B cell (primary cell): ENCODE measurements at regions not wholly inside any gene's neighbourhood (a gene's known extent, or its start where the extent isn't known, plus 50 kb on each side); places are given as distances from the start of the nearest gene placed in this dataset.
"Not testable (repeated sequence)": the region's sequence is repeated elsewhere in the genome, so short reads cannot be mapped to it uniquely, and the experiment has no call there.

Experiments used
- ATAC-seq: fragments of 200-7000 bp; cut with Tn5 transposase; one replicate; pipeline ENCODE4 v1.10.0; 2021; ENCODE audit warnings: low read depth, mild to moderate bottlenecking, moderate number of reproducible peaks, moderate library complexity
- CTCF ChIA-PET: fragments of 350-600 bp; sonication (Branson Sonifier 250); formaldehyde crosslinking; loops from one replicate; lab custom pipeline; 2021; ENCODE audit warnings: antibody characterized with exemption, inconsistent platforms; lab: Charles Lee
- POLR2A ChIA-PET: fragments of 350-600 bp; sonication (Branson Sonifier 250); formaldehyde crosslinking; loops from one replicate; lab custom pipeline; 2021; ENCODE audit warnings: antibody characterized with exemption; lab: Charles Lee
- DNase-seq: peaks from one replicate; pipeline ENCODE4 v3.0.0; 2013
- H2AFZ ChIP-seq: 2 replicates; pipeline ENCODE4 v1.6.1; 2012; ENCODE audit warnings: mild to moderate bottlenecking, low read depth, low read length; ENCODE audit not compliant: insufficient read depth, poor library complexity, severe bottlenecking
- H3K27ac ChIP-seq, 2 donors: 1 replicate in 1 of 2; 2 replicates in 1 of 2; pipeline ENCODE4 v1.5.1; 2012 to 2013; ENCODE audit warnings: low read length in 2 of 2, mild to moderate bottlenecking in 2 of 2, moderate library complexity in 1 of 2
- H3K27me3 ChIP-seq, 4 experiments: fragments of 200-600 bp in 1 of 4; sonication (generic) in 1 of 4; replicated peaks in 1 of 4; 1 replicate in 2 of 4; 2 replicates in 2 of 4; pipeline versions ENCODE4 v1.6.1 to v1.7.0; 2013 to 2016; ENCODE audit warnings: low read length in 3 of 4, mild to moderate bottlenecking in 2 of 4, mixed read lengths in 1 of 4, moderate library complexity in 1 of 4; ENCODE audit not compliant: insufficient read depth in 4 of 4, control insufficient read depth in 3 of 4; ENCODE audit errors: control extremely low read depth in 1 of 4
- H3K36me3 ChIP-seq, 2 experiments: replicated peaks in 1 of 2; 1 replicate in 1 of 2; 2 replicates in 1 of 2; pipeline versions ENCODE4 v1.6.1 to v1.7.1; 2013; ENCODE audit warnings: low read length in 1 of 2; ENCODE audit not compliant: insufficient read depth in 2 of 2, control insufficient read depth in 1 of 2; ENCODE audit errors: control extremely low read depth in 1 of 2, extremely low read depth in 1 of 2
- H3K4me1 ChIP-seq, 2 donors: fragments of 200-600 bp in 1 of 2; sonication (generic) in 1 of 2; 1 replicate in 1 of 2; 2 replicates in 1 of 2; pipeline versions ENCODE4 v1.5.1 to v1.6.1; 2013 to 2017; ENCODE audit warnings: low read length in 2 of 2; ENCODE audit not compliant: control insufficient read depth in 2 of 2, insufficient read depth in 2 of 2
- H3K4me2 ChIP-seq: replicated peaks from 2 replicates; pipeline ENCODE3; 2012; ENCODE audit warnings: mild to moderate bottlenecking, low read depth, low read length; ENCODE audit not compliant: poor library complexity, severe bottlenecking
- H3K4me3 ChIP-seq, 5 experiments: fragments of 200-600 bp in 1 of 5; sonication (generic) in 1 of 5; 1 replicate in 3 of 5; 2 replicates in 2 of 5; pipeline versions ENCODE4 v1.5.1 to v1.7.0; 2011 to 2016; ENCODE audit warnings: low read length in 4 of 5, mild to moderate bottlenecking in 4 of 5, low read depth in 2 of 5, control low read depth in 1 of 5, moderate library complexity in 1 of 5; ENCODE audit not compliant: insufficient read depth in 1 of 5; ENCODE audit errors: control extremely low read depth in 1 of 5, extremely low read depth in 1 of 5
- H3K79me2 ChIP-seq: fragments of 200-600 bp; sonication (generic); one replicate; pipeline ENCODE4 v1.6.0; 2016; ENCODE audit warnings: low read length; ENCODE audit not compliant: control insufficient read depth, insufficient read depth
- H3K9ac ChIP-seq: fragments of 200-600 bp; sonication (generic); 2 replicates; pipeline ENCODE4 v1.6.1; 2017; ENCODE audit warnings: mild to moderate bottlenecking, low read length, moderate library complexity
- H3K9me3 ChIP-seq, 3 donors: one replicate each; pipeline versions ENCODE4 v1.6.1 to v1.7.1; 2013; ENCODE audit warnings: low read length in 2 of 3; ENCODE audit not compliant: control insufficient read depth in 2 of 3, insufficient read depth in 1 of 3; ENCODE audit errors: control extremely low read depth in 1 of 3
- H4K20me1 ChIP-seq: 2 replicates; pipeline ENCODE4 v1.6.0; 2012; ENCODE audit warnings: mild to moderate bottlenecking, low read length; ENCODE audit not compliant: insufficient read depth, control insufficient read depth, poor library complexity, severe bottlenecking
- H3K27ac Mint-ChIP-seq: one replicate; pipeline ENCODE4 v1.8.0; 2021; ENCODE audit warnings: mixed read lengths
- H3K27me3 Mint-ChIP-seq: one replicate; pipeline ENCODE4 v1.8.0; 2021; ENCODE audit warnings: mixed read lengths
- H3K4me1 Mint-ChIP-seq: one replicate; pipeline ENCODE4 v1.8.0; 2021; ENCODE audit warnings: mixed read lengths
- H3K4me3 Mint-ChIP-seq: one replicate; pipeline ENCODE4 v1.8.0; 2021; ENCODE audit warnings: mixed read lengths
- H3K9me3 Mint-ChIP-seq: one replicate; pipeline ENCODE4 v1.8.0; 2022; ENCODE audit warnings: mixed read lengths; ENCODE audit not compliant: insufficient read depth
- CTCF ChIP-seq: fragments of 200-600 bp; IDR thresholded peaks from one replicate; pipeline ENCODE4 v1.8.0; 2022; ENCODE audit warnings: antibody characterized with exemption, mild to moderate bottlenecking
- EZH2 ChIP-seq: IDR thresholded peaks from 2 replicates; pipeline ENCODE4 v1.6.1; 2012; ENCODE audit warnings: borderline replicate concordance, low read depth, mild to moderate bottlenecking, moderate library complexity, low read length; ENCODE audit not compliant: insufficient read depth, poor library complexity, severe bottlenecking
- WGBS: methylation state at CpG from one replicate; pipeline ENCODE4 v1.1.5; 2013; ENCODE audit warnings: missing lambda C conversion rate; ENCODE audit not compliant: insufficient coverage; 5-methylcytosine and 5-hydroxymethylcytosine counted together
- intact Hi-C: fragments of 100-400 bp; cut with micrococcal nuclease; formaldehyde crosslinking; loops from one replicate; pipeline ENCODE4 v1.10.0; 2022

DNA sequence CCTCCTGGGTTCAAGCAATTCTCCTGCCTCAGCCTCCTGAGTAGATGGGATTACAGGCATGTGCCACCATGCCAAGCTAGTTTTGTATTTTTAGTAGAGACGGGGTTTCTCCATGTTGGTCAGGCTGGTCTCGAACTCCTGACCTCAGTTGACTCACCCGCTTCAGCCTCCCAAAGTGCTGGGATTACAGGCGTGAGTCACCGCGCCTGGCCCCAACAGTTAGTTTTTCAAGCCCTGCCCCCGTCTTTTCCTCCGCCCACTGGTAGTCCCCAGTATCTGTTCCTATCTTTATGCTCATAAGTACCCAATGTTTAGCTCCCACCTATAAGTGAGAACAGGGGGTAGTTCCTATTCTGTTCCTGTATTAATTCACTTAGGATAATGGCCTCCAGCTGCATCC, 116.6 kb upstream of the TBX3 start:
- H3K36me3 ChIP-seq, CTCF ChIA-PET, H3K9me3 Mint-ChIP-seq, H3K9me3 ChIP-seq, H3K27me3 Mint-ChIP-seq, H3K4me3 Mint-ChIP-seq, H2AFZ ChIP-seq, H3K4me1 ChIP-seq, H3K4me3 ChIP-seq, POLR2A ChIA-PET, ATAC-seq, intact Hi-C loops, H3K27ac ChIP-seq, H3K27me3 ChIP-seq, DNase-seq, H3K27ac Mint-ChIP-seq, H4K20me1 ChIP-seq, H3K4me2 ChIP-seq, H3K9ac ChIP-seq, H3K4me1 Mint-ChIP-seq, H3K79me2 ChIP-seq: not testable (repeated sequence)
- 100% methylated on average over 6 of the region's 8 CpGs for WGBS

DNA sequence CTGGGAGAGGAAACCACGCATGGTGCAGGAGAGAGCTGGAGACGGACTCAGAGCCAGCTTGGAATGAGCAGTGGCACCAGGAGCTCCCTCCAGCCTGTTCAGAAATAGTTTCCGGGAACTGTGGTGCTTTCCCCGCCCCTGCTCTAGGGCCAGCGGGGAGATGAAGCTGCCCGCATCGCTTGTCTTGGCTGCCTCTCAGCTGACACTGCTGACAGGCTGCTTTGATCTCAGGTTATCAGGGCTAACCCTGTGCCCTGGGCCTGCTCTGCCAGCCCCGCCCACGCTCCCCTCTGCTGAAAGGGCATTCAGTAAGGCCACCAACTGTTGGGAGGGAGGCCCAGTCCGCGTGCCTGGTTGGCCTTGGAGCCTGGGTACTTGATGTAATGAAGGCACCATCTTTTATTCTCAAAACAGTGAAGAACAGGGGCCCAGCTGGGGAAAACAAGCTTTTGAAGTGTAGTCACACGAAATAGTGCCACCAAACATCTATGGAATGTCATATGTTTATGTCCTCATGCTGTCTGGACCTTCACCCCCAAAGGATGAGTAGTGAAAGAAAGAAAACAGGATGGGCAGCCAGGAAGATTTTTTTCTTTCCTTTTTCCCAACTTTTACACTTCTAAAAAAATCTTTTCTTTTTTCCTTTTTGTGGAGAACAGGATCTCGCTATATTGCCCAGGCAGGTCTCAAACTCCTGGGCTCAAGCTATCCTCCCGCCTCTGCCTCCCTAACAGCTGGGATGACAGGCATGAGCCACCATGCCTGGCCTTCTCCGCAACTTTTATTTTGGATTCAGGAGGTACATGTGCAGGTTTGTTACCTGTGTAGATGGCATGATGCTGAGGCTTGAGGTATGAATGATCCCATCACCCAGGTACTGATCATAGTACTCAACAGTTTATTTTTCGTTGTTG, 115.9 kb upstream of the TBX3 start:
- TF ChIP-seq CTCF (no peak), EZH2 (no peak)
- Mint-ChIP-seq H3K27ac (no peak overlapping the region), H3K4me3 (no peak overlapping the region), H3K9me3 (no peaks in the 10 kb centered on the region), H3K4me1 (no peaks in the 10 kb centered on the region), H3K27me3 (no peaks in the 10 kb centered on the region)
- Histone ChIP-seq H3K4me3 (no peak overlapping the region), H3K27ac (no peak overlapping the region), H3K79me2 (no peaks in the 10 kb centered on the region), H4K20me1 (no peaks in the 10 kb centered on the region), H3K9ac (no peak overlapping the region), H2AFZ (no peak overlapping the region), H3K36me3 (no peaks in the 10 kb centered on the region), H3K4me1 (no peaks in the 10 kb centered on the region), H3K4me2 (no peak overlapping the region), H3K9me3 (peaks cover 0 to 6% (median 0%) of the 10 kb centered on the region in 3 donors), H3K27me3 (no peaks in the 10 kb centered on the region)
- intact Hi-C loops: no loop called here
- POLR2A ChIA-PET: no interaction called here
- 74% methylated on average over 13 of the region's 16 CpGs for WGBS
- DNase-seq (no peak), ATAC-seq (no peak)
- CTCF ChIA-PET: no interaction called here
